Keratinocyte (primary cell): ENCODE measurements at regions not wholly inside any gene's neighbourhood (a gene's known extent, or its start where the extent isn't known, plus 50 kb on each side); places are given as distances from the start of the nearest gene placed in this dataset.
"Not testable (repeated sequence)": the region's sequence is repeated elsewhere in the genome, so short reads cannot be mapped to it uniquely, and the experiment has no call there.

ENCODE experiments used
- DNase-seq: peaks from one replicate; pipeline ENCODE4 v3.0.0-alpha.2; 2011; ENCODE audit warnings: low read depth, missing footprints, low spot score
- FAIRE-seq: peaks from 2 replicates; lab custom pipeline; 2011; peaks lifted over from hg19 to GRCh38; lab: Jason Lieb, UNC
- H2AFZ ChIP-seq: 2 replicates; pipeline ENCODE4 v1.6.0; 2012; ENCODE audit warnings: low read length, control low read depth, inconsistent platforms; ENCODE audit not compliant: control insufficient read depth
- H3K27ac ChIP-seq: 2 replicates; pipeline ENCODE4 v1.5.1; 2011; ENCODE audit warnings: low read length; ENCODE audit not compliant: control insufficient read depth, insufficient read depth
- H3K27me3 ChIP-seq: 3 replicates; pipeline ENCODE4 v1.6.0; 2011; ENCODE audit warnings: low read length; ENCODE audit not compliant: control insufficient read depth, insufficient read depth; ENCODE audit errors: extremely low read depth
- H3K36me3 ChIP-seq, 2 experiments: 2 replicates in 1 of 2; 3 replicates in 1 of 2; pipeline ENCODE4 v1.5.1; 2011; ENCODE audit warnings: low read length in 2 of 2, mild to moderate bottlenecking in 1 of 2; ENCODE audit not compliant: control insufficient read depth in 2 of 2, insufficient read depth in 2 of 2; ENCODE audit errors: extremely low read depth in 1 of 2
- H3K4me1 ChIP-seq: 3 replicates; pipeline ENCODE4 v1.5.1; 2011; ENCODE audit warnings: low read length; ENCODE audit not compliant: control insufficient read depth, insufficient read depth; ENCODE audit errors: extremely low read depth
- H3K4me2 ChIP-seq: 3 replicates; pipeline ENCODE4 v1.6.0; 2011; ENCODE audit warnings: low read depth, low read length; ENCODE audit not compliant: control insufficient read depth, insufficient read depth; ENCODE audit errors: extremely low read depth
- H3K4me3 ChIP-seq, 3 experiments: fragments of 200-600 bp in 1 of 3; sonication (generic) in 1 of 3; 2 replicates in 2 of 3; 3 replicates in 1 of 3; pipeline ENCODE4 v1.5.1; 2011 to 2016; ENCODE audit warnings: low read length in 3 of 3, mild to moderate bottlenecking in 3 of 3, control low read depth in 2 of 3, inconsistent platforms in 1 of 3, low read depth in 1 of 3, mixed read lengths in 1 of 3, mixed run types in 1 of 3, moderate library complexity in 1 of 3; ENCODE audit not compliant: control insufficient read depth in 2 of 3, insufficient read depth in 2 of 3; ENCODE audit errors: extremely low read depth in 1 of 3
- H3K79me2 ChIP-seq: 2 replicates; pipeline ENCODE4 v1.6.0; 2012; ENCODE audit warnings: low read length; ENCODE audit not compliant: control insufficient read depth, insufficient read depth
- H3K9ac ChIP-seq: 3 replicates; pipeline ENCODE4 v1.6.0; 2011; ENCODE audit warnings: low read length; ENCODE audit not compliant: control insufficient read depth, insufficient read depth; ENCODE audit errors: extremely low read depth
- H3K9me1 ChIP-seq: 3 replicates; pipeline ENCODE4 v1.6.0; 2011; ENCODE audit warnings: low read length; ENCODE audit not compliant: control insufficient read depth, insufficient read depth; ENCODE audit errors: extremely low read depth
- H3K9me3 ChIP-seq: 2 replicates; pipeline ENCODE4 v1.5.1; 2012; ENCODE audit warnings: low read depth, low read length; ENCODE audit not compliant: control insufficient read depth
- H4K20me1 ChIP-seq: 3 replicates; pipeline ENCODE4 v1.6.0; 2011; ENCODE audit warnings: low read length; ENCODE audit not compliant: control insufficient read depth, insufficient read depth; ENCODE audit errors: extremely low read depth
- EZH2 ChIP-seq: IDR thresholded peaks from one replicate; pipeline ENCODE4 v1.6.1; 2012; ENCODE audit warnings: inconsistent platforms, mild to moderate bottlenecking, low read length, moderate library complexity
- dilution Hi-C: fragments of 300-500 bp; cut with MboI; formaldehyde crosslinking; loops from one replicate; pipeline ENCODE4 v1.7.0; 2020; ENCODE audit warnings: low sequenced_read_pairs; ENCODE audit not compliant: extremely low pct_ligation_motif_present
- TF ChIP-seq, protein P1 (sequence below), 3 experiments: IDR thresholded peaks in 1 of 3; conservative IDR thresholded peaks in 1 of 3; optimal IDR thresholded peaks in 1 of 3; 2 replicates in 2 of 3; 3 replicates in 1 of 3; pipeline versions ENCODE3 to v1.5.1; 2011; ENCODE audit warnings: low read length in 3 of 3, mild to moderate bottlenecking in 3 of 3, moderate library complexity in 2 of 3, control low read depth in 1 of 3, inconsistent platforms in 1 of 3; ENCODE audit not compliant: insufficient read depth in 2 of 3; ENCODE audit errors: extremely low read depth in 1 of 3

DNA sequence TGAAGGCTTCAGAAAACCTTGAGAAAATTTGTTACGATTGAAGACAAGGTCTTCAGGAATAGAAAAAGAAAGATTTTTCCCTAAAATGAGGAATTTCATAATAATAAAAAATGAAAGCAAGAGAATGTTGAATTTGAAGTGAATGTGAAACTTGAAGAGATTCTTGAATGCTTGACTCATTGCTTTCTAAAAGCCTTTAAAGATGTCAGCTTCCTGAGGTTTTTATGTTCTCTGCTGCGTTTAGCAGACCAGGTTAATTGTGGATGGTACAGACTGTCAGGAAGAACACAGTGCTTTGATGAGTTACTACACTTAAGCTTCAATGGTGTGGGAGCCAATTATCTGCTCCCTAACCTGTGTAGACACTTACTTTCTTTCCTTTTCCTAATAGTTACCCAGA, 96.3 kb upstream of the FNDC3A start:
- no peaks in the 10 kb centered on the region for H3K79me2 ChIP-seq
- H3K27ac ChIP-seq, result no peak overlapping the region
- H4K20me1 ChIP-seq, result no peaks in the 10 kb centered on the region
- H3K9me1 ChIP-seq, result no peaks in the 10 kb centered on the region
- no peaks in the 10 kb centered on the region for H3K4me1 ChIP-seq
- H2AFZ ChIP-seq, result no peak overlapping the region
- no peaks in the 10 kb centered on the region for H3K36me3 ChIP-seq
- no peak overlapping the region for H3K9ac ChIP-seq
- DNase-seq, result no peak
- no peak overlapping the region for H3K4me3 ChIP-seq
- dilution Hi-C loops, result no loop called here
- H3K27me3 ChIP-seq, result peaks cover 20% of the 10 kb centered on the region
- H3K9me3 ChIP-seq, result no peaks in the 10 kb centered on the region
- TF ChIP-seq EZH2, result no peak
- TF ChIP-seq, protein P1, sequence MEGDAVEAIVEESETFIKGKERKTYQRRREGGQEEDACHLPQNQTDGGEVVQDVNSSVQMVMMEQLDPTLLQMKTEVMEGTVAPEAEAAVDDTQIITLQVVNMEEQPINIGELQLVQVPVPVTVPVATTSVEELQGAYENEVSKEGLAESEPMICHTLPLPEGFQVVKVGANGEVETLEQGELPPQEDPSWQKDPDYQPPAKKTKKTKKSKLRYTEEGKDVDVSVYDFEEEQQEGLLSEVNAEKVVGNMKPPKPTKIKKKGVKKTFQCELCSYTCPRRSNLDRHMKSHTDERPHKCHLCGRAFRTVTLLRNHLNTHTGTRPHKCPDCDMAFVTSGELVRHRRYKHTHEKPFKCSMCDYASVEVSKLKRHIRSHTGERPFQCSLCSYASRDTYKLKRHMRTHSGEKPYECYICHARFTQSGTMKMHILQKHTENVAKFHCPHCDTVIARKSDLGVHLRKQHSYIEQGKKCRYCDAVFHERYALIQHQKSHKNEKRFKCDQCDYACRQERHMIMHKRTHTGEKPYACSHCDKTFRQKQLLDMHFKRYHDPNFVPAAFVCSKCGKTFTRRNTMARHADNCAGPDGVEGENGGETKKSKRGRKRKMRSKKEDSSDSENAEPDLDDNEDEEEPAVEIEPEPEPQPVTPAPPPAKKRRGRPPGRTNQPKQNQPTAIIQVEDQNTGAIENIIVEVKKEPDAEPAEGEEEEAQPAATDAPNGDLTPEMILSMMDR (optimal IDR thresholded peaks at IDR 0.05 in 1 of 3, IDR thresholded peaks at IDR 0.05 in 1 of 3, conservative IDR thresholded peaks at IDR 0.05 in 1 of 3; ENCODE audit: extremely low read depth in 1 of 3, insufficient read depth in 2 of 3, low read length in 3 of 3), result no peak
- FAIRE-seq, result no peak
- no peak overlapping the region for H3K4me2 ChIP-seq

DNA sequence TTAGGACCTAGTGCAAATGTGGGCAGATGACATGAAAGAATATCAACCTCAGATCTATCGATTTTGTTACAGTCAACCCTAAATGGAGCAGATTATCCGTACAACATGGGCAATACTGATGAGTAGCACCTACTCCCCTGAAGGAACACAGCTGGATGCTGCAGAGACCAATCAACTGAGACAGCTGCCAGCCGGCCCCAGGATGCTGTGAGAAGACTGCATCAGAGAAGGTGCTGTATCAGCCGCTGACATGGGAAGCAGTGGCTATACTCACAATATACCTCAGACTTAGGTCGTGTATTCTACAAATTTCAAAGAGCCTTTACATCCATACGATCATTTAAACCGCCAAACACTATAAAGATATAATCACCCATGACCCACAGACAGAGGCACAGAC, 95.9 kb upstream of the FNDC3A start:
- Histone ChIP-seq H4K20me1 (no peaks in the 10 kb centered on the region), H3K27me3 (peaks cover 16% of the 10 kb centered on the region), H3K9ac (no peak overlapping the region), H2AFZ (no peak overlapping the region), H3K36me3 (no peaks in the 10 kb centered on the region), H3K9me1 (no peaks in the 10 kb centered on the region), H3K27ac (no peak overlapping the region), H3K9me3 (no peaks in the 10 kb centered on the region), H3K4me1 (no peaks in the 10 kb centered on the region), H3K79me2 (no peaks in the 10 kb centered on the region), H3K4me3 (no peak overlapping the region), H3K4me2 (no peak overlapping the region)
- DNase-seq, result no peak
- dilution Hi-C loops, result no loop called here
- no peak for FAIRE-seq
- TF ChIP-seq EZH2, result no peak
- TF ChIP-seq, protein P1 (optimal IDR thresholded peaks at IDR 0.05 in 1 of 3, IDR thresholded peaks at IDR 0.05 in 1 of 3, conservative IDR thresholded peaks at IDR 0.05 in 1 of 3; ENCODE audit: extremely low read depth in 1 of 3, insufficient read depth in 2 of 3, low read length in 3 of 3), result no peak

GRCh38 chr13:48883786-48884185, 91.9 kb upstream of the FNDC3A start:
- H3K4me2 ChIP-seq, result not testable (repeated sequence)

More at GRCh38 chr13:48883786-48884185, 91.9 kb upstream of the FNDC3A start:
- H3K79me2 ChIP-seq, H3K27ac ChIP-seq, H3K9ac ChIP-seq, FAIRE-seq, dilution Hi-C loops, H3K4me1 ChIP-seq, H2AFZ ChIP-seq, H3K9me3 ChIP-seq, H3K36me3 ChIP-seq, H3K27me3 ChIP-seq, H3K4me3 ChIP-seq, H4K20me1 ChIP-seq, DNase-seq, H3K9me1 ChIP-seq: not testable (repeated sequence)
